Cardiac muscle cell (in vitro differentiated cells and primary cell): ENCODE measurements at regions not wholly inside any gene's neighbourhood (a gene's known extent, or its start where the extent isn't known, plus 50 kb on each side); places are given as distances from the start of the nearest gene placed in this dataset.
A peak's percentile ranks its signal among the peaks of the same experiment; 100 is the strongest.

Source experiments
- DNase-seq, 2 donors: peaks; one replicate each; pipeline versions ENCODE4 v3.0.0 to v3.0.0-alpha.2; 2010 to 2017; ENCODE audit warnings: low read depth in 1 of 2, low spot score in 1 of 2
- H3K27ac ChIP-seq: fragments of 200-600 bp; sonication (generic); 2 replicates; pipeline ENCODE4 v1.5.1; 2016
- H3K27me3 ChIP-seq: fragments of 200-600 bp; sonication (generic); 2 replicates; pipeline ENCODE4 v1.6.0; 2016; ENCODE audit warnings: control low read depth
- H3K36me3 ChIP-seq: fragments of 200-600 bp; sonication (generic); 2 replicates; pipeline ENCODE4 v1.5.1; 2016; ENCODE audit warnings: control low read depth
- H3K4me1 ChIP-seq: fragments of 200-600 bp; sonication (generic); 2 replicates; pipeline ENCODE4 v1.8.1; 2017; ENCODE audit warnings: low read depth, mild to moderate bottlenecking, mixed run types
- H3K4me3 ChIP-seq: fragments of 200-600 bp; sonication (generic); 2 replicates; pipeline ENCODE4 v1.5.1; 2016; ENCODE audit warnings: mild to moderate bottlenecking
- H3K9me3 ChIP-seq: fragments of 200-600 bp; sonication (generic); 2 replicates; pipeline ENCODE4 v1.5.1; 2017; ENCODE audit warnings: low read depth, mild to moderate bottlenecking, control low read depth
- TF ChIP-seq, protein P1 (sequence below): IDR thresholded peaks from 2 replicates; pipeline ENCODE4 v1.5.1; 2012; ENCODE audit warnings: low read depth, mild to moderate bottlenecking, low read length

DNA sequence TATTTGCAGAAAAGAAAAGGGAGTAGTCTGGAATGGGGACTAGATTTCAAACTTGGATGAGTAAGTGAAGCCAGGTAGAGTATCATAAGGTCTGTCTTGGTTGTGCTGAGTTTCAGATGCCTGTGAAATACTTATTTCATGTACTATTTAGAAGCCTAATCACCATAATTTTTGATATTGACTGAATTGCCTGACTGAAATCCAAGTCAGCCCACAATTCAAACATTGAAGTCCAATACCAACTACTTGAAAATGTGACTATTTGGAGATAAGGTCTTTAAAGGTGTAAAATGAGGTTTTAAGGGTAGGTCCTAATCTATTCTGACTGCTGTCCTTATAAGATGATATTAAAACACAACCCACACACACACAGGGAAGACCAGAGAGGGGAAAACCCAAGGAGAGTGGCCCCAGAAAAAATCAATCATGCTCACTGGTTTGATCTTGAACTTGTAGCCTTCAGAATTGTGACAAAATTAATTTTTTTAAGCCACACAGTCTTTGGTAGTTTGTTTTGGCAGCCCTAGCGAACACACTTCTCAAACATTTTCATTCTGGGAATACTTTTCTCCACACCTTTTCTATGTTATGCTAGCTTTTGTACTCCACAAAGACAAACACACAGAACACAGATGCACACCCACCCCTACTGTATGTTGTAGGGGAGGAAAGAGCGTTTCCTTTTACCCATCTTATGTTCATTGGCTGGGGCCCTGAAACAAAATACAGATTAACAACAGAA, 126.3 kb downstream of the HFE start:
- H3K27me3 ChIP-seq: no peaks in the 10 kb centered on the region
- peaks cover 3% of the 10 kb centered on the region for H3K4me1 ChIP-seq
- TF ChIP-seq, protein P1, sequence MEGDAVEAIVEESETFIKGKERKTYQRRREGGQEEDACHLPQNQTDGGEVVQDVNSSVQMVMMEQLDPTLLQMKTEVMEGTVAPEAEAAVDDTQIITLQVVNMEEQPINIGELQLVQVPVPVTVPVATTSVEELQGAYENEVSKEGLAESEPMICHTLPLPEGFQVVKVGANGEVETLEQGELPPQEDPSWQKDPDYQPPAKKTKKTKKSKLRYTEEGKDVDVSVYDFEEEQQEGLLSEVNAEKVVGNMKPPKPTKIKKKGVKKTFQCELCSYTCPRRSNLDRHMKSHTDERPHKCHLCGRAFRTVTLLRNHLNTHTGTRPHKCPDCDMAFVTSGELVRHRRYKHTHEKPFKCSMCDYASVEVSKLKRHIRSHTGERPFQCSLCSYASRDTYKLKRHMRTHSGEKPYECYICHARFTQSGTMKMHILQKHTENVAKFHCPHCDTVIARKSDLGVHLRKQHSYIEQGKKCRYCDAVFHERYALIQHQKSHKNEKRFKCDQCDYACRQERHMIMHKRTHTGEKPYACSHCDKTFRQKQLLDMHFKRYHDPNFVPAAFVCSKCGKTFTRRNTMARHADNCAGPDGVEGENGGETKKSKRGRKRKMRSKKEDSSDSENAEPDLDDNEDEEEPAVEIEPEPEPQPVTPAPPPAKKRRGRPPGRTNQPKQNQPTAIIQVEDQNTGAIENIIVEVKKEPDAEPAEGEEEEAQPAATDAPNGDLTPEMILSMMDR: no peak
- no peak for DNase-seq
- H3K27ac ChIP-seq: no peak overlapping the region
- H3K9me3 ChIP-seq: no peaks in the 10 kb centered on the region
- H3K4me3 ChIP-seq: no peak overlapping the region
- H3K36me3 ChIP-seq: no peaks in the 10 kb centered on the region

DNA sequence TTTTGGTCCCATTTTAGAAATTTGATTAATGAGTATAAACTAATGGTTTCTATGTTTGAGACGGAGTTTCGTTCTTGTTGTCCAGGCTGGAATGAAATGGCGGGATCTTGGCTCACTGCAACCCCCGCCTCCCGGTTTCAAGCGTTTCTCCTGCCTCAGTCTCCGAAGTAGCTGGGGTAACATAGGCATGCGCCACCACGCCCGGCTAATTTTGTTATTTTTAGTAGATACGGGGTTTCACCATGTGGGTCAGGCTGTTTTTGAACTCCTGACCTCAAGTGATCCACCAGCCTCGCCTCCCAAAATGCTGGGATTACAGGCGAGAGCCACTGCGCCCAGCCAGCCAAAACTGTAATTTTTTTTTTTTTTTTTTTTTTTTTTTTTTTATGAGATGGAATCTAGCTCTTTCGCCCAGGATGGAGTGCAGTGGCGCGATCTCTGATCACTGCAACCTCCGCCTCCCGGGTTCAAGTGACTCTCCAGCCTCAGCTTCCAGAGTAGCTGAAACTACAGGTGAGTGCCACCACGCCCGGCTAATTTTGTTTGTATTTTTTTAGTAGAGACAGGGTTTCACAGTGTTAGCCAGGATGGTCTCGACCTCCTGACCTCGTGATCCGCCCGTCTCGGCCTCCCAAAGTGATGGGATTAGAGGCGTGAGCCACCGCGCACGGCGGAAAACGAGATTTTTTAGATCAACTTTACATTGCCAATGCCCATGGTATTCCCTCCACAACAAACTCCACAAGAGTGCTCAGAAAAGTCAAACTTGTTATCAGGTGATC, 127.8 kb downstream of the HFE start:
- Histone ChIP-seq H3K4me1 (peaks cover 3% of the 10 kb centered on the region), H3K27ac (peak overlapping the region; percentile 97), H3K36me3 (no peaks in the 10 kb centered on the region), H3K4me3 (peak overlapping the region; percentile 47), H3K9me3 (no peaks in the 10 kb centered on the region), H3K27me3 (no peaks in the 10 kb centered on the region)
- DNase-seq: no peak
- TF ChIP-seq, protein P1: no peak

GRCh38 chr6:26215585-26216358, 128.5 kb downstream of the HFE start:
- Histone ChIP-seq H3K4me3 (peak overlapping the region; percentile 47), H3K9me3 (no peaks in the 10 kb centered on the region), H3K36me3 (no peaks in the 10 kb centered on the region), H3K27me3 (no peaks in the 10 kb centered on the region), H3K4me1 (peaks cover 3% of the 10 kb centered on the region), H3K27ac (peak overlapping the region; percentile 97)
- peak; percentile 26 to 37 for DNase-seq
- TF ChIP-seq, protein P1: no peak

- H3K27ac ChIP-seq: peak overlapping the region; percentile 97
- TF ChIP-seq, protein P1: no peak
- H3K27me3 ChIP-seq: no peaks in the 10 kb centered on the region
- no peaks in the 10 kb centered on the region for H3K36me3 ChIP-seq
- H3K4me3 ChIP-seq: peak overlapping the region; percentile 69
- DNase-seq: peak; percentile 94 to 98
- H3K4me1 ChIP-seq: peaks cover 3% of the 10 kb centered on the region
- H3K9me3 ChIP-seq: no peaks in the 10 kb centered on the region
These were observed 129.2 kb downstream of the HFE start for GRCh38 chr6:26216359-26216885.
